ENCODE measurements at regions not wholly inside any gene's neighbourhood (a gene's known extent, or its start where the extent isn't known, plus 50 kb on each side); places are given as distances from the start of the nearest gene placed in this dataset.

GRCh38 chr4:62135565-62136156 is 935.5 kb downstream of the ADGRL3 start:
- no peak for DNase-seq (ENCODE audit: low read depth)

- no peak for DNase-seq (ENCODE audit: low read depth)
Measured at GRCh38 chr4:62133977-62134376, 933.9 kb downstream of the ADGRL3 start.

DNA sequence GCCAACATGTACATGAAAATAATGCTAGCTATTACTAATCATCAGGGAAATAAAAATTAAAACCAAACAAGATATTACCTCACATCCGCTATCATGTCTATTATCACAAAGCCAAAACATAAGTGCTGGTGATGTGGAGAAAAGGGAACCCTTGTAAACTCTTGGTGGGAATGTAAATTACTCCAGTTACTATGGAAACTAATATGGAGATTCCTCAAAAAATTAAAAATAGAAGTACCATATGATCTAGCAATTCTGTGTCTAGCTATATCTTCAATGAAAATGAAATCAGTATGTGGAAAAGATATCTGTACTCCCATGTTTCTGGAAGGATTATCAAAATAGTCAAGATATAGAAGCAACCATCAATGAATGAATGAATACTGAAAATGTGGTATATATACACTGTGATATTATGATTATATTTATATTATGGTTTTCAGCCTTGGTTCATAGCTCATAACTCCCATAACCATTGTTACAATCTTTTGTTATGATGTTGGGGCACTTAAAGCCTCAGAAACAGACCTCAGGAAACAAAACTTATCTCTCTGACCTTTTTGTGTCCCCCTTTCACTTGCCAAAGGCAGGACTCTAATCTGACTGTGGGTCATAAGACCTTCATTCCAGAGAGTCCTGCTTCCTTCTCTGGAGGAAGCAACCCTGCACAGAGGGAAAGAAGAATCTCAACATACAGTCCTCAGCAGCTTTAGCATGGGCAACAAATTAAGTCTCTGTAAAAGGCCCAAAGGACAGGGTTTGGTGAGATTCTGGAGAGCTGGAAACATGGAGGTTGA is 933.2 kb downstream of the ADGRL3 start:
- DNase-seq (ENCODE audit: low read depth): no peak

DNA sequence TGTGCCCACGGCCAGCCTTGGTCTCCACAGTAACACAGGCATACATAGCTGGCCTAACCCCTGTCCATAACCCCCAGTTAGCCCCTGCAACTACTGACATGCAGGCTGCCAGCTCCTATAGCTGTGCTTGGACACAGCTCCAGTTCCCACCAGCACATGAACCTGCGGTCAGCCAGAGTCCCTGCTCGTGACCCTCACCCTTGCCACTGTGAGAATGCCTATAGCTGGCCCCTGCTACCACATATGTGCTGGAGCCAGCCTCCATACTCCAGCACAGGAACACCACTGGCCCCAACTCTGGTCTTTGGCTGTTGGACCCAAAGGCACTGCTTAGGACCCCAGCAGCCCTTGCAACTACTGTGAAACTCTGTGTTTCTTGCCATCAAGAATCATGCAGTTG is 930.9 kb downstream of the ADGRL3 start:
- no peak for DNase-seq (ENCODE audit: low read depth)

DNA sequence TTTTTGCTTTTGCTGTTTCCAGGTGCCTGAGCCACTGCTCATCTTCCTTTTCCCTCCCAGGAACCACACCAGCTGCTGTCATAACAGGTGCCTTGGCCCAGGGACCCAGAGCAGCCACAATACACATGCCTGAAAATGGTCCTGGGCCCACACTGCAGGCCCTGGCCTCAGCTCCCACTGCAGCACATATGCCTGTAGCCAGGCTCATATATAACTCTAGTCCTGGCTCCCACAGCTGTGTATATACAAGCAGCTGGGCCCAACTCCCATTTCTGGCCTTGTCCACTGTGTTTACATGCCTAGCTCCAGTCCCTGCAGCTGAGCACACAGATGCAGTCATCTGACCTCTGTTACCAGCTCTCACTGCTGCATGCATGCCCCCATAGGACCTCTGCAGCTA is 930.5 kb downstream of the ADGRL3 start:
- no peak for DNase-seq (ENCODE audit: low read depth)

DNA sequence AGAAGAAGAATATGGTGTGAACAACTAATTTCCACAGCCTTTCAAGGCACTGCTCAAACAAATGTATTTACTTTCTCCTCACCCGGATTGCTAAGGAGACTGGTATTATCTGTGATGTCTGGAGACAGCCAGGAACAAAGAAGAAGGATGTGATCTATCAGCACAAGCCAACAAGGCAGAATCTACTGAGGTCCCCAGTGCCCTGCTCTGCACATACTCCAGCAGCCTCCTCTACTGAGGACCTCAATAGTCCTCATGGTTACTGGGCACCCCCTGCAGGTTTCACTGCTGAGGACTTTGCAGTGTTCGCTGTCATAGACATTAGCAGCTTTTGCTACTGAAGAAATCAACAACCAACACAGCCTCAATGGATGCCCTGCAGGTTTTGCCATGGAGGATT is 930.1 kb downstream of the ADGRL3 start:
- DNase-seq (ENCODE audit: low read depth): no peak
